A549 (cell line): ENCODE measurements at regions not wholly inside any gene's neighbourhood (a gene's known extent, or its start where the extent isn't known, plus 50 kb on each side); places are given as distances from the start of the nearest gene placed in this dataset.

Source experiments
- CTCF ChIP-seq: fragments of >200 bp; sonication (Bioruptor Twin); formaldehyde crosslinking; IDR thresholded peaks from 3 replicates; pipeline ENCODE4 v1.5.1; 2016
- PBX3 ChIP-seq: IDR thresholded peaks from 2 replicates; pipeline ENCODE4 v1.6.1; 2012

- TF ChIP-seq CTCF (no peak), PBX3 (no peak)
Measured at GRCh38 chr13:42707586-42707985, 73.8 kb upstream of the FAM216B start.
